Caki2 (cell line): ENCODE measurements at regions not wholly inside any gene's neighbourhood (a gene's known extent, or its start where the extent isn't known, plus 50 kb on each side); places are given as distances from the start of the nearest gene placed in this dataset.
"Not testable (repeated sequence)": the region's sequence is repeated elsewhere in the genome, so short reads cannot be mapped to it uniquely, and the experiment has no call there.

Experiments used
- DNase-seq: peaks from one replicate; pipeline ENCODE4 v3.0.0-alpha.2; 2015; ENCODE audit warnings: low read depth
- in situ Hi-C: cut with HindIII; loops from 2 replicates; pipeline ENCODE4 v1.10.0; 2016; ENCODE audit warnings: low sequenced_read_pairs, low pct_unique_long_range_greater_than_20kb, mixed read lengths

- DNase-seq, result no peak
- in situ Hi-C loops, result no loop called here
Measured at GRCh38 chr5:33166948-33167347, 273.8 kb upstream of the TARS1 start.

GRCh38 chr5:33167541-33167940 is 273.2 kb upstream of the TARS1 start:
- DNase-seq, result no peak
- in situ Hi-C loops, result no loop called here

- in situ Hi-C loops, result no loop called here
- DNase-seq, result no peak
Measured at GRCh38 chr5:33170411-33170810, 270.4 kb upstream of the TARS1 start.

- no peak for DNase-seq
- in situ Hi-C loops, result no loop called here
Measured at GRCh38 chr5:33174383-33174782, 266.4 kb upstream of the TARS1 start.

- in situ Hi-C loops, result no loop called here
- no peak for DNase-seq
Measured at GRCh38 chr5:33179301-33179700, 261.5 kb upstream of the TARS1 start.

- in situ Hi-C loops, result no loop called here
- DNase-seq, result no peak
Measured at GRCh38 chr5:33180900-33181299, 259.9 kb upstream of the TARS1 start.

GRCh38 chr5:33182986-33183385 is 257.8 kb upstream of the TARS1 start:
- no peak for DNase-seq
- in situ Hi-C loops, result no loop called here

- in situ Hi-C loops, result no loop called here
- DNase-seq, result no peak
Measured at GRCh38 chr5:33184367-33184766, 256.4 kb upstream of the TARS1 start.

GRCh38 chr5:33188089-33188488 is 252.7 kb upstream of the TARS1 start:
- in situ Hi-C loops, result no loop called here
- no peak for DNase-seq

GRCh38 chr5:33194914-33195313 is 245.9 kb upstream of the TARS1 start:
- DNase-seq, result no peak
- in situ Hi-C loops, result no loop called here

GRCh38 chr5:33195431-33196165 is 245.2 kb upstream of the TARS1 start:
- in situ Hi-C loops, result no loop called here
- DNase-seq, result no peak

- in situ Hi-C loops, result no loop called here
- DNase-seq, result no peak
Measured at GRCh38 chr5:33198836-33199235, 241.9 kb upstream of the TARS1 start.

- DNase-seq, result no peak
- in situ Hi-C loops, result no loop called here
Measured at GRCh38 chr5:33203931-33204330, 236.8 kb upstream of the TARS1 start.

- no peak for DNase-seq
- in situ Hi-C loops, result no loop called here
Measured at GRCh38 chr5:33205079-33205478, 235.7 kb upstream of the TARS1 start.

- DNase-seq, result no peak
- in situ Hi-C loops, result no loop called here
Measured at GRCh38 chr5:33205727-33206410, 234.9 kb upstream of the TARS1 start.

- DNase-seq, result no peak
- in situ Hi-C loops, result no loop called here
Measured at GRCh38 chr5:33206962-33207506, 233.7 kb upstream of the TARS1 start.

- no peak for DNase-seq
- in situ Hi-C loops, result no loop called here
Measured at GRCh38 chr5:33209252-33209651, 231.5 kb upstream of the TARS1 start.

GRCh38 chr5:33210221-33210620 is 230.5 kb upstream of the TARS1 start:
- in situ Hi-C loops, DNase-seq: not testable (repeated sequence)

GRCh38 chr5:33210978-33211377 is 229.8 kb upstream of the TARS1 start:
- in situ Hi-C loops, result no loop called here
- no peak for DNase-seq

- in situ Hi-C loops, result no loop called here
- no peak for DNase-seq
Measured at GRCh38 chr5:33212439-33212838, 228.3 kb upstream of the TARS1 start.
